Heart left ventricle (tissue), 16 donors: ENCODE measurements at regions not wholly inside any gene's neighbourhood (a gene's known extent, or its start where the extent isn't known, plus 50 kb on each side); places are given as distances from the start of the nearest gene placed in this dataset.

Source experiments
- ATAC-seq, 4 donors: fragments of 200-7000 bp; cut with Tn5 transposase; one replicate each; pipeline ENCODE4 v1.9.1; 2020 to 2022; ENCODE audit warnings: moderate library complexity in 4 of 4, mild to moderate bottlenecking in 3 of 4, moderate number of reproducible peaks in 1 of 4
- DNase-seq, 5 donors: peaks; one replicate each; pipeline ENCODE4 v3.0.0-alpha.2; 2020
- H3K27ac ChIP-seq, 12 donors: fragments of 200-600 bp; sonication (generic) in 4 of 12; one replicate each; pipeline versions ENCODE4 v1.5.0 to v1.8.0; 2016 to 2022; ENCODE audit warnings: mild to moderate bottlenecking in 2 of 12
- H3K27me3 ChIP-seq, 9 donors: fragments of 200-600 bp; sonication (generic) in 2 of 9; one replicate each; pipeline versions ENCODE4 v1.5.1 to v1.8.0; 2016 to 2022; ENCODE audit warnings: mild to moderate bottlenecking in 3 of 9
- H3K36me3 ChIP-seq, 9 donors: fragments of 200-600 bp; sonication (generic) in 2 of 9; one replicate each; pipeline versions ENCODE4 v1.5.0 to v1.8.0; 2018 to 2022; ENCODE audit warnings: mild to moderate bottlenecking in 2 of 9
- H3K4me1 ChIP-seq, 12 donors: fragments of 200-600 bp; sonication (generic) in 4 of 12; one replicate each; pipeline versions ENCODE4 v1.5.0 to v1.8.0; 2016 to 2022; ENCODE audit warnings: mild to moderate bottlenecking in 3 of 12
- H3K4me3 ChIP-seq, 12 donors: fragments of 200-600 bp; sonication (generic) in 4 of 12; one replicate each; pipeline versions ENCODE4 v1.5.0 to v1.8.0; 2017 to 2022; ENCODE audit warnings: mild to moderate bottlenecking in 9 of 12, moderate library complexity in 4 of 12
- H3K9me3 ChIP-seq, 12 donors: fragments of 200-600 bp; sonication (generic) in 4 of 12; one replicate each; pipeline versions ENCODE4 v1.5.0 to v1.8.0; 2016 to 2022; ENCODE audit warnings: mild to moderate bottlenecking in 1 of 12
- CTCF ChIP-seq, 12 donors: fragments of 200-600 bp; sonication (generic) in 4 of 12; IDR thresholded peaks; one replicate each; pipeline versions ENCODE4 v1.5.0 to v1.8.0; 2018 to 2022; ENCODE audit warnings: antibody characterized with exemption in 12 of 12, mild to moderate bottlenecking in 5 of 12
- POLR2A ChIP-seq, 2 donors: fragments of 450-650 bp; IDR thresholded peaks; one replicate each; pipeline ENCODE4 v1.6.1; 2017; ENCODE audit warnings: antibody characterized with exemption in 2 of 2, mild to moderate bottlenecking in 2 of 2, moderate library complexity in 2 of 2
- WGBS, 4 donors: extraction: QIAGEN DNeasy Blood & Tissue Kit in 2 of 4; methylation state at CpG; one replicate each; pipeline versions ENCODE4 v1.1.5 to v1.1.7; 2013 to 2018; 5-methylcytosine and 5-hydroxymethylcytosine counted together
- intact Hi-C, 10 donors: fragments of 100-400 bp; cut with DNase I; formaldehyde crosslinking; loops; one replicate each; pipeline versions ENCODE4 v1.11.1 to v1.14.2; 2022
- donor health status: ischemic (EF 13 %, LVEDD 7.1; RV severe dilation, severe dysfunction).
- donor health status: healthy with polysubstance abuse.
- donor health status: DM: no; HTN: yes; CAD: no.
- donor health status: DM: no; HTN: no; CAD: no.
- donor health status: ischemic (EF 25% LVEDD 6.9; RV normal size, moderate dysfunction).
- donor health status: ischemic (EF 25% LVEDD 5.7; RV mildly dilated, moderate dysfunction).
- donor health status: healthy.
- donor health status: DM: yes; HTN: yes; CAD: no.
- donor health status: ischemic (EF 35%, LVEDD 5.7; RV mildly dilated, moderate dysfunction).
- donor health status: nonischemic (EF 11% LVEDD 7.7; RV severe dilation, severe dysfunction).
- donor health status: DM: yes; HTN: yes; CAD: no.
- donor health status: PGD.
- donor health status: ischemic (EF 29% LVEDD 5.4; RV normal size, mild dysfunction).
- donor health status: nonischemic (EF 23%, LVEDD 6.1; RV moderate dilation, normal function).

DNA sequence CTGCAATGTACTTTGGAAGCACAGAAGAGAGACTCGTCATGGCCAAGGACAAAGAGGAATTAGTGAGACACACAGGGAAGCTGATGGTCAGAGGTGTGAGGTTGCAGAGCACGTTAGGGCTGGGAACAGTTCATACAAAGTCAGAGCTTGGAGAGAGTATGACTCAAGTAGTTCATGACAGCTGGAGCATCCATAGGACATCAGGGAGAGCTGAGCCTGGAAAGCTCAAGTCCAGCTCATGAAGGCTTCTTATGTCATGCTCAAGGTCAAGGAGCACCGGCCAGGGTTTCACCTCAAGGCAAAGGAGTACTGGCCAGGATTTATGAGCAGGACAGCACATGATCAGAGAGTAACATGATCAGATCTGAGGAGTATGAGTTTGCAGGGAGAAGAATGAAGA is 64.6 kb upstream of the CHST1 start:
- H3K4me1 ChIP-seq = peaks cover 0 to 11% (median 0%) of the 10 kb centered on the region in 12 donors
- ATAC-seq (no peak), DNase-seq (no peak)
- no peaks in the 10 kb centered on the region for H3K9me3 ChIP-seq
- no peaks in the 10 kb centered on the region for H3K27me3 ChIP-seq
- intact Hi-C loops = no loop called here
- TF ChIP-seq POLR2A (IDR thresholded peaks at IDR 0.05) (no peak), CTCF (IDR thresholded peaks at IDR 0.05) (no peak)
- WGBS, 4 donors = 78 to 96% (median 87%) methylated on average over 3 of the region's 3 CpGs
- no peak overlapping the region for H3K4me3 ChIP-seq
- no peaks in the 10 kb centered on the region for H3K36me3 ChIP-seq
- no peak overlapping the region for H3K27ac ChIP-seq

DNA sequence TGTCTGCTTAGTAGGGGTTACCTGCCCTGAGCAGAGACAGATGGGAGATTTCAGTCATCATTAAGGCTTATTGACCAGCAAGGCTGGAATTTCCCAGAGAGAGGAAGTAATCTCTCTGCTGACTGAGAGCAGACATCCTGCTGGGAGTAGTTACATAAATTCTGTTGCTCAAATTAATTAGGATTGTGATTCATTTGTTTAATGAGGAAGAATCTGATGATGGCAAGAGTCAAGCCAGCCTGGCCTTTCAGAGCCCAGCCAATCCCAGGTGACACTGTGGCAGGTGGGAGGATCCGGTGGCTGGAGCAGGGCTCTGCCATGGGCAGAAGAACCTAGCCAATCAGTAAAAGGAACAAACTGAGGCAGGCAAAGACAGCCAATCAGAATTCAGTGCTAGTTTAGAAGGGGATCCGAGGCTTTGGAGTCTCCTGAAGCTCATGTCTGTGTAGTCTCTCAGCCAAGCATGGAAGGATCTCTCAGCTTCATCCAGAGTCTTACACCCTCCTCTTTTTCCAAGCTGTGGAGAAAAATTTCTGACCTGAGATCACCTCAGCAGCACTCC is 61.2 kb upstream of the CHST1 start:
- Histone ChIP-seq H3K4me3 (no peak overlapping the region), H3K27me3 (no peaks in the 10 kb centered on the region), H3K9me3 (no peaks in the 10 kb centered on the region), H3K27ac (no peak overlapping the region), H3K4me1 (peaks cover 0 to 12% (median 0%) of the 10 kb centered on the region in 12 donors), H3K36me3 (no peaks in the 10 kb centered on the region)
- TF ChIP-seq CTCF (IDR thresholded peaks at IDR 0.05) = no peak
- no peak for TF ChIP-seq POLR2A (IDR thresholded peaks at IDR 0.05)
- DNase-seq = no peak
- WGBS, 4 donors = 69 to 88% (median 77%) methylated on average over 2 of the region's 2 CpGs
- no peak for ATAC-seq
- intact Hi-C loops = no loop called here

DNA sequence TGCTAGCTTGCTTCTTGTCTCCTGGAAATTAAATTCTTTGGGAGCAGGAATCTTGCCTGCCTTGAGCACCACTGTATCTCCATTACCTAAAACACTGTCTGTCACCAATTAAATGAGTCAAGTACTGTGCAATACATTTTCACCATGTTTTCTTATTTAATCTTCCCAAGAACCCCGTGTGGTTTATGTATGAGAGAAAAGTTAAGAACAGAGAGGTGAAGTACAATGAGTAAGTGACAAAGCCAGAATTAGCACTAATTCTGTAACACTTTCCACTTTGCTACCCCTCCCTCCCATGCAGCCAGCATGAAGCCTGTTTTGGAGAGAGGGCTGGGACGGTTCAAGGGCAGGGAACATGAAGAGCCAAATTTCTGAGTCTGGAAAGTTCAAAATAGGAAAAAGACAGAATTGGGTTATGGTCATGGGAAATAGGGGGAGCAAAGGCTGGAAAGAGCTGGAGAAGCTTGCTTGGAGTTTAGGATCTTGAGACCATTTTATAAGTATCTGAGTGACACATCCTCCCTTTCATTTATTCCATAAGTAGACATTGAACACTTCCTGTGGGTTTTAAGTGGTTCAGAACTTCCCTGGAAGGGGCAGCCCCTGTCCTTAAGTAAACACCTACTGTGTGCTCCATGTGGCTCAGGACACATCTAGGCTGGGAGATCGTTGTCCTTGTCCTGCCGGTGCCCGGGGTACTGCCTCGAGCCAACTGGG is 60.5 kb upstream of the CHST1 start:
- Histone ChIP-seq H3K9me3 (no peaks in the 10 kb centered on the region), H3K4me3 (no peak overlapping the region), H3K27ac (no peak overlapping the region), H3K27me3 (no peaks in the 10 kb centered on the region), H3K36me3 (no peaks in the 10 kb centered on the region), H3K4me1 (peaks cover 0 to 12% (median 0%) of the 10 kb centered on the region in 12 donors)
- no peak for TF ChIP-seq CTCF (IDR thresholded peaks at IDR 0.05)
- no peak for TF ChIP-seq POLR2A (IDR thresholded peaks at IDR 0.05)
- 67 to 78% (median 74%) methylated on average over 6 of the region's 6 CpGs for WGBS, 4 donors
- ATAC-seq (no peak), DNase-seq (no peak)
- intact Hi-C loops = no loop called here

- H3K9me3 ChIP-seq = no peaks in the 10 kb centered on the region
- DNase-seq (no peak), ATAC-seq (no peak)
- WGBS, 4 donors = 82 to 89% (median 83%) methylated on average over 3 of the region's 3 CpGs
- no peak overlapping the region for H3K27ac ChIP-seq
- TF ChIP-seq POLR2A (IDR thresholded peaks at IDR 0.05) (no peak), CTCF (IDR thresholded peaks at IDR 0.05) (no peak)
- no peak overlapping the region for H3K4me3 ChIP-seq
- no peaks in the 10 kb centered on the region for H3K27me3 ChIP-seq
- H3K36me3 ChIP-seq = no peaks in the 10 kb centered on the region
- intact Hi-C loops = no loop called here
- H3K4me1 ChIP-seq = peaks cover 0 to 12% (median 0%) of the 10 kb centered on the region in 12 donors
Measured at GRCh38 chr11:45725121-45725520, 59.7 kb upstream of the CHST1 start.
